Liver (tissue), 3 donors: ENCODE measurements at regions not wholly inside any gene's neighbourhood (a gene's known extent, or its start where the extent isn't known, plus 50 kb on each side); places are given as distances from the start of the nearest gene placed in this dataset.
"Not testable (repeated sequence)": the region's sequence is repeated elsewhere in the genome, so short reads cannot be mapped to it uniquely, and the experiment has no call there.

Experiments used
- ATF3 ChIP-seq: IDR thresholded peaks from 2 replicates; pipeline ENCODE4 v1.6.1; 2016; ENCODE audit warnings: antibody characterized with exemption
- CTCF ChIP-seq: fragments of 150-350 bp; IDR thresholded peaks from 2 replicates; pipeline ENCODE4 v1.5.1; 2017; ENCODE audit warnings: improper control_type of control experiment, low read depth, low read length; ENCODE audit not compliant: missing input control
- JUND ChIP-seq, 2 donors: IDR thresholded peaks; 2 replicates each; pipeline ENCODE4 v1.6.1; 2016; ENCODE audit warnings: antibody characterized with exemption in 2 of 2
- TAF1 ChIP-seq: conservative IDR thresholded peaks from 2 replicates; pipeline ENCODE4 v1.6.1; 2016; ENCODE audit warnings: antibody characterized with exemption, mild to moderate bottlenecking
- ZBTB33 ChIP-seq: IDR thresholded peaks from 2 replicates; pipeline ENCODE4 v1.6.1; 2016; ENCODE audit warnings: antibody characterized with exemption
- donor health status: healthy.
- donor health status: healthy.

- not testable (repeated sequence) for TF ChIP-seq JUND (IDR thresholded peaks at IDR 0.05); CTCF; ATF3; TAF1; ZBTB33
Observed at GRCh38 chr15:59803293-59803966, 114.3 kb upstream of the BNIP2 start.
